Chondrocyte (in vitro differentiated cells): ENCODE measurements at regions not wholly inside any gene's neighbourhood (a gene's known extent, or its start where the extent isn't known, plus 50 kb on each side); places are given as distances from the start of the nearest gene placed in this dataset.

Experiments used
- DNase-seq: peaks from one replicate; pipeline ENCODE4 v3.0.0; 2021; ENCODE audit warnings: mixed read lengths, low spot score
- H3K27ac Mint-ChIP-seq: one replicate; pipeline ENCODE4 v1.8.0; 2021; ENCODE audit warnings: mild to moderate bottlenecking, moderate library complexity, mixed read lengths; ENCODE audit not compliant: unreplicated experiment
- H3K27me3 Mint-ChIP-seq: 2 replicates; pipeline ENCODE4 v1.8.0; 2021; ENCODE audit warnings: low read depth, mixed read lengths
- H3K36me3 Mint-ChIP-seq: 2 replicates; pipeline ENCODE4 v1.8.0; 2021; ENCODE audit warnings: low read depth, mixed read lengths
- H3K4me1 Mint-ChIP-seq: 2 replicates; pipeline ENCODE4 v1.8.0; 2021; ENCODE audit warnings: low read depth, mild to moderate bottlenecking, mixed read lengths
- H3K4me3 Mint-ChIP-seq: one replicate; pipeline ENCODE4 v1.8.0; 2021; ENCODE audit warnings: mild to moderate bottlenecking, moderate library complexity, mixed read lengths; ENCODE audit not compliant: unreplicated experiment
- H3K9me3 Mint-ChIP-seq: 2 replicates; pipeline ENCODE4 v1.8.0; 2021; ENCODE audit warnings: low read depth, mixed read lengths
- CTCF ChIP-seq: fragments of 200-600 bp; sonication (generic); IDR thresholded peaks from 2 replicates; pipeline ENCODE4 v1.5.0; 2021; ENCODE audit warnings: antibody characterized with exemption, mild to moderate bottlenecking, moderate library complexity

- H3K9me3 Mint-ChIP-seq, result no peaks in the 10 kb centered on the region
- DNase-seq, result no peak
- no peak for TF ChIP-seq CTCF
- H3K27ac Mint-ChIP-seq, result no peak overlapping the region
- no peaks in the 10 kb centered on the region for H3K4me1 Mint-ChIP-seq
- no peak overlapping the region for H3K4me3 Mint-ChIP-seq
- no peaks in the 10 kb centered on the region for H3K27me3 Mint-ChIP-seq
- H3K36me3 Mint-ChIP-seq, result no peaks in the 10 kb centered on the region
Observed at GRCh38 chr14:86943391-86944365, 1049.3 kb downstream of the GALC start.

GRCh38 chr14:86942936-86943335, 1050.0 kb downstream of the GALC start:
- Mint-ChIP-seq H3K27ac (no peak overlapping the region), H3K4me3 (no peak overlapping the region), H3K36me3 (no peaks in the 10 kb centered on the region), H3K27me3 (no peaks in the 10 kb centered on the region), H3K9me3 (no peaks in the 10 kb centered on the region), H3K4me1 (no peaks in the 10 kb centered on the region)
- no peak for TF ChIP-seq CTCF
- DNase-seq, result no peak

GRCh38 chr14:86940106-86940505, 1052.9 kb downstream of the GALC start:
- Mint-ChIP-seq H3K27ac (no peak overlapping the region), H3K36me3 (no peaks in the 10 kb centered on the region), H3K4me3 (no peak overlapping the region), H3K27me3 (no peaks in the 10 kb centered on the region), H3K4me1 (no peaks in the 10 kb centered on the region), H3K9me3 (no peaks in the 10 kb centered on the region)
- DNase-seq, result no peak
- TF ChIP-seq CTCF, result no peak

- Mint-ChIP-seq H3K27me3 (no peaks in the 10 kb centered on the region), H3K4me3 (no peak overlapping the region), H3K36me3 (no peaks in the 10 kb centered on the region), H3K9me3 (no peaks in the 10 kb centered on the region), H3K27ac (no peak overlapping the region), H3K4me1 (no peaks in the 10 kb centered on the region)
- no peak for TF ChIP-seq CTCF
- no peak for DNase-seq
Observed at GRCh38 chr14:86938320-86938719, 1054.7 kb downstream of the GALC start.

- no peak for DNase-seq
- no peaks in the 10 kb centered on the region for H3K9me3 Mint-ChIP-seq
Observed at GRCh38 chr14:86936556-86936955, 1056.4 kb downstream of the GALC start.

More at GRCh38 chr14:86936556-86936955, 1056.4 kb downstream of the GALC start:
- Mint-ChIP-seq H3K4me1 (no peaks in the 10 kb centered on the region), H3K27me3 (no peaks in the 10 kb centered on the region), H3K36me3 (no peaks in the 10 kb centered on the region), H3K4me3 (no peak overlapping the region), H3K27ac (no peak overlapping the region)
- no peak for TF ChIP-seq CTCF
